GM12872 (cell line): ENCODE measurements at regions not wholly inside any gene's neighbourhood (a gene's known extent, or its start where the extent isn't known, plus 50 kb on each side); places are given as distances from the start of the nearest gene placed in this dataset.

Experiments
- CTCF ChIP-seq: IDR thresholded peaks from 3 replicates; pipeline ENCODE4 v1.5.1; 2011; ENCODE audit warnings: low read depth, mild to moderate bottlenecking, low read length, moderate library complexity; ENCODE audit not compliant: insufficient read depth

- TF ChIP-seq CTCF = no peak
Measured at GRCh38 chr4:184890499-184890898, 64.7 kb upstream of the ACSL1 start.

GRCh38 chr4:184891816-184892397, 66.1 kb upstream of the ACSL1 start:
- no peak for TF ChIP-seq CTCF

GRCh38 chr4:184892999-184893398, 67.2 kb upstream of the ACSL1 start:
- no peak for TF ChIP-seq CTCF

- TF ChIP-seq CTCF = no peak
Measured at GRCh38 chr4:184893801-184894571, 68.2 kb upstream of the ACSL1 start.

GRCh38 chr4:184895012-184895695, 69.4 kb upstream of the ACSL1 start:
- no peak for TF ChIP-seq CTCF

GRCh38 chr4:184896868-184897715, 71.3 kb upstream of the ACSL1 start:
- no peak for TF ChIP-seq CTCF

- no peak for TF ChIP-seq CTCF
Measured at GRCh38 chr4:184897895-184898294, 72.1 kb upstream of the ACSL1 start.
